PC-9 (cell line): ENCODE measurements at regions not wholly inside any gene's neighbourhood (a gene's known extent, or its start where the extent isn't known, plus 50 kb on each side); places are given as distances from the start of the nearest gene placed in this dataset.

Experiments used
- BruUV-seq: library from RNA; stranded (reverse); fragments of 400-500 nt; replicated peaks from 2 replicates; lab custom pipeline; 2021; lab: Mats Ljungman, UMichigan
- CTCF ChIA-PET: fragments of 300-600 bp; sonication (Branson Sonifier 250); formaldehyde crosslinking; loops from one replicate; lab custom pipeline; 2022; ENCODE audit warnings: antibody characterized with exemption; lab: Charles Lee
- POLR2A ChIA-PET: fragments of 300-600 bp; sonication (Branson Sonifier 250); formaldehyde crosslinking; loops from one replicate; lab custom pipeline; 2022; ENCODE audit warnings: antibody characterized with exemption; ENCODE audit not compliant: unreplicated experiment; lab: Charles Lee
- DNase-seq, 2 experiments: peaks; one replicate each; pipeline versions ENCODE4 v3.0.0 to v3.0.0-alpha.2; 2015 to 2022; ENCODE audit warnings: mixed read lengths in 1 of 2
- H2AFZ ChIP-seq: fragments of 200-600 bp; sonication (generic); 2 replicates; pipeline ENCODE4 v1.8.1; 2017; ENCODE audit warnings: antibody characterized with exemption
- H3F3A ChIP-seq: fragments of 200-600 bp; sonication (generic); 2 replicates; pipeline ENCODE4 v1.8.1; 2017; ENCODE audit warnings: antibody characterized with exemption, mild to moderate bottlenecking, low read depth; ENCODE audit not compliant: insufficient read depth
- H3K27ac ChIP-seq: fragments of 200-600 bp; sonication (generic); 2 replicates; pipeline ENCODE4 v1.6.1; 2016; ENCODE audit warnings: mixed run types
- H3K27me3 ChIP-seq: fragments of 200-600 bp; sonication (generic); 2 replicates; pipeline ENCODE4 v1.6.1; 2016; ENCODE audit warnings: low read depth, mixed run types; ENCODE audit not compliant: insufficient read depth
- H3K36me3 ChIP-seq: fragments of 200-600 bp; sonication (generic); 2 replicates; pipeline ENCODE4 v1.6.1; 2016; ENCODE audit warnings: low read depth, mixed run types
- H3K4me1 ChIP-seq: fragments of 200-600 bp; sonication (generic); replicated peaks from 2 replicates; pipeline ENCODE4 v1.6.1; 2016; ENCODE audit warnings: mixed run types; ENCODE audit not compliant: insufficient read depth
- H3K4me2 ChIP-seq: fragments of 200-600 bp; sonication (generic); 2 replicates; pipeline ENCODE4 v1.6.1; 2017; ENCODE audit warnings: mixed run types
- H3K4me3 ChIP-seq: fragments of 200-600 bp; sonication (generic); 2 replicates; pipeline ENCODE4 v1.6.1; 2016; ENCODE audit warnings: mixed run types
- H3K79me2 ChIP-seq: fragments of 200-600 bp; sonication (generic); 2 replicates; pipeline ENCODE4 v1.6.1; 2017; ENCODE audit warnings: low read depth, mixed run types
- H3K9me2 ChIP-seq: fragments of 200-600 bp; sonication (generic); 2 replicates; pipeline ENCODE4 v1.8.1; 2017; ENCODE audit warnings: mild to moderate bottlenecking; ENCODE audit not compliant: insufficient read depth
- H3K9me3 ChIP-seq: fragments of 200-600 bp; sonication (generic); 2 replicates; pipeline ENCODE4 v1.8.1; 2016; ENCODE audit warnings: low read depth; ENCODE audit not compliant: insufficient read depth
- H4K20me1 ChIP-seq: fragments of 200-600 bp; sonication (generic); 2 replicates; pipeline ENCODE4 v1.8.1; 2017; ENCODE audit not compliant: insufficient read depth
- EZH2 ChIP-seq: fragments of 200-600 bp; sonication (generic); IDR thresholded peaks from 2 replicates; pipeline ENCODE4 v1.8.0; 2017; ENCODE audit warnings: antibody characterized with exemption, low read depth
- intact Hi-C: fragments of 100-400 bp; cut with micrococcal nuclease; formaldehyde crosslinking; loops from one replicate; pipeline ENCODE4 v1.10.0; 2022; ENCODE audit not compliant: unreplicated experiment
- TF ChIP-seq, protein P1 (sequence below): fragments of 200-600 bp; sonication (generic); conservative IDR thresholded peaks from 2 replicates; pipeline ENCODE4 v1.6.1; 2017; ENCODE audit warnings: mixed run types, antibody characterized with exemption, mild to moderate bottlenecking, moderate library complexity

DNA sequence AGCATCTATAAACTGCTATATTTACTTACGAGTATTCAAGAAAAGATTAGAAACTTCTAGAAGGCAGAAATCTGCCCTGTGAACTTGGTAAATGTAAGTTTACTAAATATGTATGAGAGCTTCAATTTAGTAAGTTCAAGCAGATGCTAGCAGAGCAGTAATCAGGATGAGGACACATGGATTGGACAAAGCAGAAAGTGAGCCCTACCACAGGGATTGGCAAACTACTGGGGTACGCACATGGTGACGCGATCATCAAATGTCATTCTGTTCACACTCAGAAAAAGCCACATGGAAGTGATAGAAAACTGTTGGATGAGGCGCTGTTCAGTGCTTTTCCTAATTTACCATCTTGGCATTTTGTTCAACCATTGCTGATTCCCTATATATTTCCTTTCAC, 360.2 kb upstream of the ZNF385D start:
- POLR2A ChIA-PET, result interaction anchor here (0.6 kb wide), 1 partner anchor 232 kb away, joined by 3 read pairs; no protein-coding TSS in a partner anchor
- no peaks in the 10 kb centered on the region for H3K79me2 ChIP-seq
- no peaks in the 10 kb centered on the region for H4K20me1 ChIP-seq
- H3F3A ChIP-seq, result no peaks in the 10 kb centered on the region
- CTCF ChIA-PET, result no interaction called here
- no peak overlapping the region for H3K27ac ChIP-seq
- no peak overlapping the region for H2AFZ ChIP-seq
- H3K9me2 ChIP-seq, result no peaks in the 10 kb centered on the region; the same call in 1 of the 2 replicates
- no peaks in the 10 kb centered on the region for H3K9me3 ChIP-seq
- no peaks in the 10 kb centered on the region for H3K27me3 ChIP-seq
- no peaks in the 10 kb centered on the region for H3K4me1 ChIP-seq
- no peak for TF ChIP-seq EZH2
- TF ChIP-seq, protein P1, sequence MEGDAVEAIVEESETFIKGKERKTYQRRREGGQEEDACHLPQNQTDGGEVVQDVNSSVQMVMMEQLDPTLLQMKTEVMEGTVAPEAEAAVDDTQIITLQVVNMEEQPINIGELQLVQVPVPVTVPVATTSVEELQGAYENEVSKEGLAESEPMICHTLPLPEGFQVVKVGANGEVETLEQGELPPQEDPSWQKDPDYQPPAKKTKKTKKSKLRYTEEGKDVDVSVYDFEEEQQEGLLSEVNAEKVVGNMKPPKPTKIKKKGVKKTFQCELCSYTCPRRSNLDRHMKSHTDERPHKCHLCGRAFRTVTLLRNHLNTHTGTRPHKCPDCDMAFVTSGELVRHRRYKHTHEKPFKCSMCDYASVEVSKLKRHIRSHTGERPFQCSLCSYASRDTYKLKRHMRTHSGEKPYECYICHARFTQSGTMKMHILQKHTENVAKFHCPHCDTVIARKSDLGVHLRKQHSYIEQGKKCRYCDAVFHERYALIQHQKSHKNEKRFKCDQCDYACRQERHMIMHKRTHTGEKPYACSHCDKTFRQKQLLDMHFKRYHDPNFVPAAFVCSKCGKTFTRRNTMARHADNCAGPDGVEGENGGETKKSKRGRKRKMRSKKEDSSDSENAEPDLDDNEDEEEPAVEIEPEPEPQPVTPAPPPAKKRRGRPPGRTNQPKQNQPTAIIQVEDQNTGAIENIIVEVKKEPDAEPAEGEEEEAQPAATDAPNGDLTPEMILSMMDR, result no peak
- no TSS peak for BruUV-seq
- no peak for DNase-seq
- H3K36me3 ChIP-seq, result no peaks in the 10 kb centered on the region
- H3K4me2 ChIP-seq, result no peak overlapping the region
- no peak overlapping the region for H3K4me3 ChIP-seq
- intact Hi-C loops, result no loop called here

DNA sequence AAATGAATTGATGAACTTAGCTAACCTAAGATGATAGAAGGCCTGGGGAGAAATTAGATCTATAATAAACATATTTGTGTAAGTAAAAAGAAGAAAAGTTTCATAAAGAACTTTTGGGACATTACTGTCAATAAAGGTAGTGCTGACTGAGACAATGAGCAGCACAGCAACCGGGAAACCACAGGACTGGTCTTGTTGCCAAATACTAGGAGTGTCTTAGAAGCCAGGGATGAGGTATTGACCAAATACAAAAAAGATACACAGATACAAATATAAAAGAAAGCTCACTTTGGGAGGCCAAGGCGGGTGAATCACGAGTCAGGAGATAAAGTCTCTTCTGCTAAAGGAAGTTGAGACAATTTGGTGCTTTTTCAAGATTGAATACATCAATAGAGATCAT, 362.4 kb upstream of the ZNF385D start:
- no peaks in the 10 kb centered on the region; the same call in 1 of the 2 replicates for H3K9me2 ChIP-seq
- H3K27ac ChIP-seq, result no peak overlapping the region
- no peaks in the 10 kb centered on the region for H3K27me3 ChIP-seq
- no peaks in the 10 kb centered on the region for H3K79me2 ChIP-seq
- no peak overlapping the region for H3K4me3 ChIP-seq
- H3K4me1 ChIP-seq, result no peaks in the 10 kb centered on the region
- no peaks in the 10 kb centered on the region for H3K36me3 ChIP-seq
- CTCF ChIA-PET, result no interaction called here
- H3K4me2 ChIP-seq, result no peak overlapping the region
- no peaks in the 10 kb centered on the region for H4K20me1 ChIP-seq
- BruUV-seq, result no TSS peak
- POLR2A ChIA-PET, result no interaction called here
- TF ChIP-seq, protein P1, result no peak
- TF ChIP-seq EZH2, result no peak
- H3F3A ChIP-seq, result no peaks in the 10 kb centered on the region
- no peak for DNase-seq
- H2AFZ ChIP-seq, result no peak overlapping the region
- intact Hi-C loops, result no loop called here
- H3K9me3 ChIP-seq, result no peaks in the 10 kb centered on the region

DNA sequence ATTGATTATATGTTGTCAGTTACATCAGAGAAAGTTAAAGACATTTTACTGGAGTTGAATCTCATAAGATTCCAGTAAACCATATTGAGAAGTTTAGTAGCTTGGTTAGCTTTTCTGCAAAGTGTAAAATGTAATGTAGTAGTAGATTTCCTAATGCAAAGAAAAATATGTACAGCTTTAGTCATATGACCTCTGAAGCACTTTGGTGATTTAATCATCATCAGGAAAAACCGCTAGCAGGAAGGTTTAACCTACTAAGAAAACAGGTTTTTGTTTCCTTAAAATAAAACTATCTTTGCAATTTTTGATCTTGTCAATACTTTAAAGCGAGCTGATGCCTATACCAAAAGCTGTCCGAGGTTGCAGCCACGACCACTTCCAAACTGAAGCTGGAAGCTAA, 364.6 kb upstream of the ZNF385D start:
- intact Hi-C loops, result loop anchor here (5.0 kb wide), 1 partner anchor 1888 kb away; no protein-coding TSS in a partner anchor
- no peaks in the 10 kb centered on the region for H3K36me3 ChIP-seq
- POLR2A ChIA-PET, result no interaction called here
- BruUV-seq, result no TSS peak
- no peaks in the 10 kb centered on the region for H3F3A ChIP-seq
- no peaks in the 10 kb centered on the region; the same call in 1 of the 2 replicates for H3K9me2 ChIP-seq
- no peaks in the 10 kb centered on the region for H3K4me1 ChIP-seq
- no peaks in the 10 kb centered on the region for H4K20me1 ChIP-seq
- no peak for DNase-seq
- TF ChIP-seq, protein P1, result no peak
- TF ChIP-seq EZH2, result no peak
- no peaks in the 10 kb centered on the region for H3K9me3 ChIP-seq
- CTCF ChIA-PET, result no interaction called here
- H3K4me3 ChIP-seq, result no peak overlapping the region
- no peak overlapping the region for H2AFZ ChIP-seq
- no peak overlapping the region for H3K4me2 ChIP-seq
- no peaks in the 10 kb centered on the region for H3K27me3 ChIP-seq
- no peak overlapping the region for H3K27ac ChIP-seq
- no peaks in the 10 kb centered on the region for H3K79me2 ChIP-seq
